MM.1S (cell line): ENCODE measurements at regions not wholly inside any gene's neighbourhood (a gene's known extent, or its start where the extent isn't known, plus 50 kb on each side); places are given as distances from the start of the nearest gene placed in this dataset.

ENCODE experiments used
- DNase-seq: peaks from one replicate; pipeline ENCODE4 v3.0.0-alpha.2; 2015
- H2AFZ ChIP-seq: fragments of 300-600 bp; sonication (generic); 2 replicates; pipeline ENCODE4 v1.6.0; 2016; ENCODE audit warnings: antibody characterized with exemption, low read length
- H3F3A ChIP-seq: fragments of 300-600 bp; sonication (generic); 2 replicates; pipeline ENCODE4 v1.6.1; 2016; ENCODE audit warnings: mild to moderate bottlenecking, antibody characterized with exemption, low read length, moderate library complexity, mixed read lengths; ENCODE audit not compliant: insufficient read depth
- H3K27ac ChIP-seq: fragments of 300-600 bp; sonication (generic); 2 replicates; pipeline ENCODE4 v1.5.1; 2016; ENCODE audit warnings: mild to moderate bottlenecking, low read length
- H3K27me3 ChIP-seq: fragments of 300-600 bp; sonication (generic); replicated peaks from 2 replicates; pipeline ENCODE4 v1.6.0; 2016; ENCODE audit warnings: low read length; ENCODE audit not compliant: insufficient read depth
- H3K36me3 ChIP-seq: fragments of 300-600 bp; sonication (generic); replicated peaks from 2 replicates; pipeline ENCODE4 v1.6.1; 2016; ENCODE audit warnings: mild to moderate bottlenecking, low read length, mixed read lengths; ENCODE audit not compliant: insufficient read depth
- H3K4me1 ChIP-seq: fragments of 300-600 bp; sonication (generic); 2 replicates; pipeline ENCODE4 v1.6.1; 2016; ENCODE audit warnings: low read length, mixed read lengths
- H3K4me2 ChIP-seq: fragments of 300-600 bp; sonication (generic); 2 replicates; pipeline ENCODE4 v1.6.0; 2016; ENCODE audit warnings: low read depth, low read length
- H3K4me3 ChIP-seq: fragments of 300-600 bp; sonication (generic); 2 replicates; pipeline ENCODE4 v1.5.1; 2016; ENCODE audit warnings: low read length, mixed read lengths
- H3K79me2 ChIP-seq: fragments of 300-600 bp; sonication (generic); 2 replicates; pipeline ENCODE4 v1.6.1; 2016; ENCODE audit warnings: mixed run types, low read length, mixed read lengths
- H3K9ac ChIP-seq: fragments of 300-600 bp; sonication (generic); 2 replicates; pipeline ENCODE4 v1.6.1; 2016; ENCODE audit warnings: low read length, mixed read lengths
- H3K9me2 ChIP-seq: fragments of 300-600 bp; sonication (generic); replicated peaks from 2 replicates; pipeline ENCODE4 v1.6.1; 2016; ENCODE audit warnings: mild to moderate bottlenecking, low read length, mixed read lengths; ENCODE audit not compliant: insufficient read depth
- H3K9me3 ChIP-seq: fragments of 300-600 bp; sonication (generic); replicated peaks from 2 replicates; pipeline ENCODE4 v1.6.1; 2016; ENCODE audit warnings: mild to moderate bottlenecking, low read length, mixed read lengths; ENCODE audit not compliant: insufficient read depth
- H4K20me1 ChIP-seq: fragments of 300-600 bp; sonication (generic); 2 replicates; pipeline ENCODE4 v1.6.1; 2016; ENCODE audit warnings: mild to moderate bottlenecking, low read length, moderate library complexity, mixed read lengths; ENCODE audit not compliant: insufficient read depth
- CTCF ChIP-seq: fragments of 300-600 bp; sonication (generic); IDR thresholded peaks from 2 replicates; pipeline ENCODE4 v1.5.1; 2016; ENCODE audit warnings: antibody characterized with exemption, low read length, mixed read lengths
- EZH2 ChIP-seq: fragments of 300-600 bp; sonication (generic); optimal IDR thresholded peaks from 2 replicates; pipeline ENCODE3; 2017; ENCODE audit warnings: low read depth, mild to moderate bottlenecking, antibody characterized with exemption, low read length, mixed read lengths
- EZH2phosphoT487 ChIP-seq: fragments of 300-600 bp; sonication (generic); IDR thresholded peaks from 2 replicates; pipeline ENCODE4 v1.6.1; 2018; ENCODE audit warnings: antibody characterized with exemption, low read length

- no peak for DNase-seq
- H3K27me3 ChIP-seq = no peaks in the 10 kb centered on the region
- H3K9me3 ChIP-seq = no peaks in the 10 kb centered on the region
- no peaks in the 10 kb centered on the region for H3K4me1 ChIP-seq
- no peaks in the 10 kb centered on the region for H3F3A ChIP-seq
- H3K9me2 ChIP-seq = no peaks in the 10 kb centered on the region
- no peak overlapping the region for H3K4me3 ChIP-seq
- no peak overlapping the region for H2AFZ ChIP-seq
- TF ChIP-seq EZH2 (no peak), EZH2phosphoT487 (no peak), CTCF (no peak)
- H3K79me2 ChIP-seq = no peaks in the 10 kb centered on the region
- H3K9ac ChIP-seq = no peak overlapping the region
- H3K4me2 ChIP-seq = no peak overlapping the region
- no peaks in the 10 kb centered on the region for H4K20me1 ChIP-seq
- H3K36me3 ChIP-seq = no peaks in the 10 kb centered on the region
- H3K27ac ChIP-seq = no peak overlapping the region
These were observed 1572.7 kb upstream of the PRR20A start for GRCh38 chr13:55567721-55568625.

DNA sequence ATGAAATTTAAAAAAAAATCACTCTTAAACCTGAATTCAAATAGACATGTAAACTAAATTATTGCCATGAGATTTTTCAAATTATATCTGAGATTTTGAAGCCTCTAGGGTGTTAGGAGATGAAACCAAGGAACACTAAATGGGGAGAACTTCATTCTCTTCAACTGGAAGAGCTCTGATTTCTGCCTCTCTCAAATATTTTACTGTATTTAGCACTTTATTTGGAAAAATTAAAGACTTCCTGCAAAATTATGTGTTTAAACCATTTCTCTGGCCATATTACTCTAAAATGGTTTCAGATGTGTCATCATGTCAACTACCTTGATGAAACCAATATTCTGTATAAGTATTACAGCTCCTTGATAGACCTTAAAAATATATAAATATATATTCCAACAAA lies 1571.6 kb upstream of the PRR20A start:
- Histone ChIP-seq H3K9me3 (no peaks in the 10 kb centered on the region), H3K27ac (no peak overlapping the region), H3K9me2 (no peaks in the 10 kb centered on the region), H3K36me3 (no peaks in the 10 kb centered on the region), H3K9ac (no peak overlapping the region), H2AFZ (no peak overlapping the region), H3K27me3 (no peaks in the 10 kb centered on the region), H4K20me1 (no peaks in the 10 kb centered on the region), H3K4me3 (no peak overlapping the region), H3F3A (no peaks in the 10 kb centered on the region), H3K4me2 (no peak overlapping the region), H3K4me1 (no peaks in the 10 kb centered on the region), H3K79me2 (no peaks in the 10 kb centered on the region)
- DNase-seq = no peak
- TF ChIP-seq CTCF (no peak), EZH2 (no peak), EZH2phosphoT487 (no peak)

DNA sequence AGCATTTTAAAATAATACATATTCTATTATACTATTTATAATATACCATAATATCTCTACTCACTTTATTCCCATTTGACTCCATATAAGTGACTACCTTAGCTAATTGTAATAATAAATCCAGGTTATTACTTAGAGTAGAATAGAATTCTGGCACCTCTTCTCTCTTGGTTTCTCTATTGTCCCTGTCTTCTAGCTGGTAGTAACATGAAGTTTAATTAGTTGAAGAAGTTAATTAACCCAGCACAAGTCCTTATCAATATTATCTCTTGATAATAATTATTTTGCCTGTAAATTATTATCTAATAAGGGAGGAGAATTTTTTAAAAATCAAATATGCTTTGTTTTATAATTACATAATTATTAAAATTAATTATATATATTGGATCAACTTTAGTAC lies 1571.2 kb upstream of the PRR20A start:
- Histone ChIP-seq H3K9me3 (no peaks in the 10 kb centered on the region), H3K4me3 (no peak overlapping the region), H3K9me2 (no peaks in the 10 kb centered on the region), H3K79me2 (no peaks in the 10 kb centered on the region), H2AFZ (no peak overlapping the region), H3K4me2 (no peak overlapping the region), H3K4me1 (no peaks in the 10 kb centered on the region), H3K27me3 (no peaks in the 10 kb centered on the region), H3K36me3 (no peaks in the 10 kb centered on the region), H3F3A (no peaks in the 10 kb centered on the region), H4K20me1 (no peaks in the 10 kb centered on the region), H3K27ac (no peak overlapping the region), H3K9ac (no peak overlapping the region)
- TF ChIP-seq EZH2phosphoT487 = no peak
- TF ChIP-seq EZH2 = no peak
- no peak for TF ChIP-seq CTCF
- DNase-seq = no peak
